GM21737 (cell line): ENCODE measurements at regions not wholly inside any gene's neighbourhood (a gene's known extent, or its start where the extent isn't known, plus 50 kb on each side); places are given as distances from the start of the nearest gene placed in this dataset.
A peak's percentile ranks its signal among the peaks of the same experiment; 100 is the strongest.
"Not testable (repeated sequence)": the region's sequence is repeated elsewhere in the genome, so short reads cannot be mapped to it uniquely, and the experiment has no call there.

Source experiments
- ATAC-seq: cut with Tn5 transposase; IDR thresholded peaks from one replicate; pipeline ENCODE4 v1.9.1; 2021; ENCODE audit warnings: mild to moderate bottlenecking, moderate library complexity; ENCODE audit not compliant: unreplicated experiment

DNA sequence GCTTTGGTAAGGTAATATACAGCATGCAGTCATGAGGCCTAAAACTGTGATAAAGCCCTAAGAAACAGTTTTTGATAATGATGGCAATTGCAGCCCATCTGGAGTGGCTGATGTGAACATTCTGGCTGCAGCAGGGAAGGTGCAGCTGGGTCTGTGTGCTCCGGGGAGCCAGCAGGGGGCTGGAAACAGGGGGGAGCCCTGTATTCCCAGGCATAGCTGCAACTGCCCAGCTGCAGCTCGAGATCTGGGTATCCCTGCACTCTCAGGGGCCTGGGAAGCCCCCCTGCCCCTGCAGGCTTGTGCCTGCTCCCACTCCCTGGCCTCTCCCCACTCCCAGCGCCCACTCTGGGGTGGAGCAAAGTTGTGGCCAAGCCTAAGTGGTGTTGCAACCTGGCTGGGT is 95.6 kb downstream of the RRAGB start:
- ATAC-seq, result no peak

DNA sequence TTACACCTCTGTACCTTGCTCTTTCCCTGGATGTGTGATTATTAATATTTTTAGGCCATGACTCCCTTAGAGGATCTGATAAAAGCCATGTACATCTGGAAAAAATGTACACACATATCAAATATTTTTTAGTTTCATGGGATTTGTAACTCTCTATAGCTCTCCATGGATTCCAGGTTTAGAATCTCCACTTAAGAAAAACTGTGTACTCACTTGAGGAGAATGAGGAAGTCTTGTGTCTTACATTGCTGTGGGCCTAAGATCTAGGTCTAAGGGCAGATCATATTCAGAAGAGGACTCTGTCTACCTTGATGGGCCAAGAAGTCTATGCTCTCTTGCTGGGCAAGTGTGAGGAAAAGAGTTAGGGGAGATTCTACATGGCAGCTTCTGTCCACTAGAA is 98.0 kb downstream of the RRAGB start:
- ATAC-seq, result no peak

DNA sequence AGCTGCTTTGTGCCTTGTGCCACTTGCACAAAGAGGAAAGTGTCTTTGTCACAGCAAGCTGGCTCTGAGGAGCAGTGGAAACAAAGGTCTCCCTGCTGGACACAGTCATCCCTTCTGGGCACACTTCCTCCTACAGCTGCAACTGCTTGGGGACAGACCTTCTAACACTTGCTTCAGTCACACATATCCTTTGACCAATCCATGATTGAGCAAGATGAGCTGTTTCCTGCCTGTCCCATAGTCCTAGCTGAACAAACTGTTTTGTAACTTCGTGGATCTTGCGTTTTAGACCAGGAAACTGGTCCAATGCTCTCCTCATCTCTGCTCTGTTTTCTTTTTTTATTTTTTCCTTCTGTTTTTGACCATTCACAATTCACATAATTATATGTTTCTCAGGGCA is 98.5 kb downstream of the RRAGB start:
- no peak for ATAC-seq

DNA sequence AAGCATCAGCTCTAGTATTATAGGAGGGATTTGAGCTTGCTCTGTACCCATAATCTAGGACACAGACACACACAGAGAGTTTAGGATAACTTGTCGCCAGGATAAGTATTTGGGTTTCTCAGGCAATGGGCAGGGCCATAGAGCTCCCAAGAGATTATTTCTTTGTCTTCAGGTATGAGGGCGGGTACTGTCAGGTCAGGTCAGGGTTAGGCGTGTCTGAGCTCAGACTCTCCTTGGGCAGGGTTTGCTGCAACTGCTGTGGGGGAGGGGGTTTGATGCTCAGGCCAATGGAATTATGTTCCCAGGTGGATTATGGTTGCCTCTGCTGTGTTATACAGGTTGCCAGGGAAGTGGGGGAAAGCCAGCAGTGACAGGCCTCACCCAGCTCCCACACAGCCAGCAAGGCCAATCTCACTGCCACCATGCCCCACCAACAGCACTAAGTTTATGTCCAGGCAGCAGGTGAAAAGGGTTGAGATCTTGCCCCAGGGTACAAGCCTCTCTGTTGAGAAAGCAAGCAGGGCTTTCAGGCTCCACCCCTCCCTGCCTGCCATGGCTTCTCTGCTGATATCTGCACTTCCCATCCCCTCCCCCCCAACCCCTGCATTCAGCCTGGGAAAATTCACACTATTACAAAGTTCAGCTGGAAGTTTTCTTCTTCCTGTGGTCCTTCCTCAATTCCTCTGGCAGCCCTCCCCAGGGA is 101.3 kb downstream of the RRAGB start:
- ATAC-seq, result no peak

DNA sequence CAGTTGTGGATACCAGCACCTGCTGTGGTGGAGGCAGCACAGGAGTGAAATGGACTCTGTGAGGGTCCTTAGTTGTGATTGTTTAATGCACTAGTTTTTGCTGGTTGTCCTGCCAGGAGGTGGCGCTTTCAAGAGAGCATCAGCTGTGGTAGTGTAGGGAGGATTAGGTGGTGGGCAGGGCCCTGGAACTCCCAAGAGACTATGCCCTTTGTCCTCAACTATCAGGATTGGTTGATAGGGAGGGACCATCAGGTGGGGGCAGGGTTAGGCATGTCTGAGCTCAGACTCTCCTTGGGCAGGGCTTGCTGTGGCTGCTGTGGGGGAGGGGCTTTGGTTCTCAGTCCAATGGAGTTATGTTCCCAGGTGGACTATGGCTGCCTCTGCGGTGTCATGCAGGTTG is 121.9 kb downstream of the RRAGB start:
- ATAC-seq, result no peak

DNA sequence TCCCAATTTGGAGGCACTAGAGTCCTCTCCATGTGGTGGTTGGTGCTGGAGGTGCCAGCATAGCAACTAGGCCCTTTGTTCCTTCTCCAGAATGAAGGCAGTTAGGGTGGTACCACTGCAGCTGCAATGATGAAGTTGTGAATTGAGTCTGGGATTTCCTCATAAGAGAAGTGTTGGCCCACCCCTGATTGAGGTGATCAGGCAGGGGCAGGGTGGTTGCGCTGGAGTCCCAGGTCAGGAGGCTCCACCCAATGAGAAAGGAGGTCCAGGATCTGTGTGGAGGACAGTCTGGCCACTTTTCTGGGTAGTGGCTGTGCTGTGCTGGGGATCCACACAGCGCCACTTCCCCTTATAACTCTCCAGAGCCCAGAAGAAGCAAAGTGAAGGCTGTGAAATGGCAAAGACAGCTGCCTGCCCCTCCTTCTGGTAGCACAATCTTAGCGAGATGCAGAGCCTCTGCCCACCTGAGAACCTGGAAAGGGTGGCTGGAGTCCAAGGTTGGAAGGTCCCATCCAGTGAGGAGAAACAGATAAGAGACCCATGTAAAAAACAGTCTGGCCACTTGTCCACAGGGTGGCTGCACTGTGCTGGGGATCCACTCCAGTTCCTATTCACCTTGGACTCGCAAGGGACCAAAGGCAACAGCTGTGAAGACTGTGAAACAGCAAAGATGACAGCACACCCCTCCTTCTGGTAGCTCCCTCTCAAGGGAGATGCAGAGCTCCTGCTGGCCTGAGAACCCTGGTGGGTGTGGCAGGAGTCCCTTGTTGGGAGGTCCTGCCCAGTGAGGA is 124.6 kb downstream of the RRAGB start:
- no peak for ATAC-seq

DNA sequence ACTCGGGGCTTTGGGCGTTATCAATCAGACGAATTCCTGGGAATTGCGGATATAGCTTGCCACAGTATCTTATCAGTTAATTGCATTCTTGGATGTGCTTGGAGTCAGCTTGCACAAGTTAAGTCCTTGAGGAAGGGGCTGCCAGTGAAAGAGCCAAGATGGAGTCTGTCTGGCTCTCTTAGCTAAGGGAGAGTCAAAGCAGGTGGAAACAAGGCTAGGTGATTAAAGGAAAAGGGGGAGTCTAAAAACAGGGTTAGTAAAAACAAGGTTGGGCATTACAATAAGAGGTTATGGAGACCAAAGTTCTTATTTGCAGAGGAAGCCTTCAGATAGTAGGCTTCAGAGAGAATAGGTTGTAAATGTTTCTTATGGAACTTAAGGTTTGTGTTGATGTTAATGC is 149.2 kb downstream of the RRAGB start:
- not testable (repeated sequence) for ATAC-seq

DNA sequence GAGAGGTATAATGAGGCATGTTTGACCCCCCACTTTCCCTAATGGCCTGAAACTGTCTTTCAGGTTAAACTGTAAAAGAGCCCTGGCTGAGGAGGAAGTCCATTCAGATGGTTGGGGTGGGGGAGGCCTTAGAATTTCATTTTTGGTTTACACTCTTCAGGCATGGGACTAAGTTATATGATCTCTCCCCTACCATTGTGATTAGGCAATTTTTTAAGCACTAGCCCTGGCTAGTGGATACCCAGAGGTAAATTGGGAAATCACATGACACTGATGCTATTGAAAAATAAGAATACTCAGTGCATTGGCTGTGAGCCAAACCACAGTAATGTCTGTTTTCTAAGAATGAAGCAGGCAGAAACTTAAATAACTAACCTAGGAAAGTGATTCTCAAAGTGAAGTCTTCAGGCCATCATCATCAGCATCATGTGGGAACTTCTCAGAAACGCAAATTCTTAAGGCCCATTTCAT is 149.7 kb downstream of the RRAGB start:
- ATAC-seq, result peak; percentile 95

DNA sequence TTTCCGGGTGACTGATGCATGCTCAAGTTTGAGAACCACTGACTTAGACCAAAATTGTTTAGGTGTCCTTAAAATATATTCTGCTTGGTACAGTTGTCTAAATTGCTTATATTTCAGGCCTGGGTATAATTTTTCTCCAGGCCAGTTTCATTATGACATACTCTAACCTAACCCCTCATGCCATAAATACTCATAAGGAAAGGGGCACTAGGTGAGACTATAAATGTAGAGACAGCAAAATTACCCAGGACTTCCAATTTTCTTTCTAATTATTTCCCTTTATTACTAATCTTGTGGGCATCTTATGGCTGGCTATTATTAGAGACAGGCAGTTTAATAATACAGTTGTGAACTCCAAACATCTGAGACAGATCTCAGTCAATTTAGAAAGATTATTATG is 150.2 kb downstream of the RRAGB start:
- peak; percentile 56 for ATAC-seq

DNA sequence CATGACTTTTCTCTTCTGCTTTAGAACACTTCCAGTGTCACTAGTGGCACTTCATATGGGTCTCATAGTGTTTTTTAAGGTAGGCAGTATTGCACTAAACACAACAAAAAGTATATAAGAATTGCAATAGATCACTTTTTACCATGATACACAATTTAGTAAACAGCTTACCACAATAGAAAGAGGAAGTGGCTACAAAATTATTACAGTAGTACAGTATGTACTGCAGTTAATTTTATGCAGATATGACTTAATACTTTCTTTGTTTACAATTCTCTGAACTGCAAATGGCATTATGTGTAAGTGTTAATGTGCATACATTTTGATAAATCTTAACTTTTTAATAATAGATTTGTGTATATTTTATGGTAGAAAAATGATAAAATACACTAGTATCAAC is 157.3 kb downstream of the RRAGB start:
- ATAC-seq, result no peak

DNA sequence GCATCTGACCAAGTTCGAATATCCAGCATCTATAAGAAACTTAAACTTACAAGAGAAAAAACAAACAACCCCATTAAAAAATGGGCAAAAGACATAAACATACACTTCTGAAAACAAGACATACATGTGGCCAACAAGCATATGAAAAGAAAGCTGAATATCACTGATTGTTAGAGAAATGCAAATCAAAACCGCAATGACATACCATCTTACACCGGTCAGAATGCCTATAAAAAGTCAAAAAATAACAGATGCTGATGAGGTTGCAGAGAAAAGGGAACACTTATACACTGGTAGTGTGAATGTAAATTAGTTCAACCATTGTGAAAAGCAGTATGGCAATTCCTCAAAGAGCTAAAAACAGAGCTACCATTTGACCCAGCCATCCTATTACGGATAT is 166.0 kb downstream of the RRAGB start:
- not testable (repeated sequence) for ATAC-seq

DNA sequence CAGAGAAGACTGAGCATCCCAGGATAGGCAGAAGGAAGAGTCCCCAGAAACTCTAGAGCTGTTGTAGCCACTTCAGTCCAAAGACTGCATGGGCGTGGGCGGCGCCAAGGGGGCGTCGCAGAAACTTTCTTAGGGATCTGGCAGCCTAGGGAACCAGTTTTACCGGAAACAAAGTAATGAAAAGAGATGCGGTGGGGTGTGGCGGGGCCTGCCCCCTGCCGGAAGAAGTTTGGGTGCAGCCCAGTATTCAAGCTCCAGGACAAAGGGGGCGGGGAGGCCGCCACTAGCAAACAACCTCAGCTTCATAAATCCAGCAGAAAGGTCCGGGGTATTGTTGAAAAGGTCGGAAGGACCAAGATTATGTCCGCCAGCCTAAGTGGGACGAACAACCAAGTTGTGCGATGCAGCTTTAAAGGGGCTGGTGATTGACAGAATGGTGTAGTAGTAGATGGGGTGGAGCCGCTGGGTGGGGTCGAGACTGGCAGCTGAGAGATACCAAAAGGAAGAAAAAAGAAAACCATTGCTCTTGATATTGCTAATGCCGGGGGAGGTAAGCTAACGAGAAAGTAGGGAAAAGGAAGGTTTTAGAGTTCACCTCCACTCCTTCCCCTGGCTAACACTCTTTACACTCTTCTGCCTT is 190.5 kb downstream of the RRAGB start:
- peak; percentile 79 for ATAC-seq

DNA sequence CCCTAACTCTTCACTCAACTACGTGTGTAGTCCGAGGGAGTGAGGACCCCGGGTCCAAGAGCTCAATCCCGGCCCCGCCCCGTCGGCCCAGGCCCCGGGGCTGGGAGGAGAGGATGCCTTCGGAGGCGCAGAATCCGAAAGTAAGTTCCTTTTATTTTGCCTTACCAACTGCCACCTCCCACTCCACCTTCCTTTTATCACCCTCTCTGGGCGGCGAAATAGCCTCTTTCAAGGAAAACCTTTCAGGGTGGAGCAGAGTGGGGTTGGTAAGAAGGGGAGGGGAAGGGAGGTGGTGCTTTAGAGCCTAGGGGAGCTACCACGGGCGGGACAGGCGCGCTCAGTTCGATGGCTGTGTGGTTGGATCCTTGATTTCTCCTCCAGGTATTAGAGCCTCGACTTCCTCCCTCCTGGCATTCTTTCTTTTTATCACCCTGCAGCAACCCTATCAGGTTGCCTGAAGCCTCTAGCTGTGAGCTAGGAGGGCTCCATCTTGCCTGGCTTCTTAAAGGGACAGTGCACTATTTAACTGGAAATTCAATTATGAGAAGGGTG is 191.2 kb downstream of the RRAGB start:
- ATAC-seq, result peak; percentile 57

DNA sequence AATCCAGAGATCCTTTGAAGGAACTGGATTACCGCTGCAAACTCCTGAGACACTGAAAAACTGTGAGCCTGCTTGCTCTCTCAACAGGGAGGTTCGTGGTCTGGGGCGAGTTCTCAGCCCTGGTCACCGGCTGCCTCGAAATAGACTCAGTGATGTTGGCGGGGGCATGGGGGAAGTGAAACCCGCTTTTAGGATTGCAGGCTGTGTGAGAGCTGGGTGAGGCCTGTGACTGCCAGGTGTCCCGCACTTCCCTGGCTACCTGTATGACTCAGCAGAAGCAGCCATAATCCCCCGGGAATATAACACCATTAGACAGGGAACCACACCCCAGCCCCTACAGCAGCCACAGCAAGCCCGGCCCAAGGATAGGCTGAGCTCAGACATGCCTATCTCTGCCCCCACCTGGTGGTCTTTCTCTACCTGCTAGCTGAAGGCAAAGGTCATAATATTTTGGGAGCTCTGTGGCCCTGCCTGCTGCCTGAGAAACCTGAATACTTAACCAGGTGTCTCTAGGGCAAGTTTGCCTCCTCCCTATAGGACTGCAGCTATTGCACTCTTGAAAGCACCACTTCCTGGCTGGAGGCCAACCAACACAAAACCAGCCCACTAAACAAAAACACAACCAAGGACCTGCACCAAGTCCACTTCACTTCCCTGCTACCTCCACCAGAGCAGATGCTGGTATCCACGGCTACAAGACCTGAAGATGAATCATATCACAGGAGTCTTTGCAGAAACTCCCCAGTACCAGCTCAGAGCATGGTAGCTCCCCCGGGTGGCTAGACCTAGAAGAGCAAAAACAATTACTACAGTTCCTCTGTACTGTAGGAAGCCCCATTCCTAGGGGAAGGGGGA is 202.0 kb downstream of the RRAGB start:
- peak; percentile 94 for ATAC-seq

DNA sequence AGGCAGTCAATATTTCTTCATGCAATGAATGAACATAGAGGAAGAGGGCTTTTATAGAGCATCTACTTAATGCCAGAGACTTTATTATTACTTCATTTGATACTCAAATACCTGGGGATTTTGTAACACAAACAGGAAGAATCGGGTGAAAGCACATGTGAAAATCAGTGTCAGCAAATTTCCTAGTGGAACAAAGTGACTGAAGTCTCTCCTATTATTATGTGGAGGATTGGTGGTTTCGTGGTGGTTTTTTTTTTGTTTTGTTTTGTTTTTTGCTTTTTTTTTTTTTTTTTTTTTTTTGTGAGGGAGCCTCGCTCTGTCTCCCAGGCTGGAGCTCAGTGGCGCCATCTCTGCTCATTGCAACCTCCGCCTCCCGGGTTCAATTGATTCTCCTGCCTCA is 207.0 kb downstream of the RRAGB start:
- no peak for ATAC-seq

DNA sequence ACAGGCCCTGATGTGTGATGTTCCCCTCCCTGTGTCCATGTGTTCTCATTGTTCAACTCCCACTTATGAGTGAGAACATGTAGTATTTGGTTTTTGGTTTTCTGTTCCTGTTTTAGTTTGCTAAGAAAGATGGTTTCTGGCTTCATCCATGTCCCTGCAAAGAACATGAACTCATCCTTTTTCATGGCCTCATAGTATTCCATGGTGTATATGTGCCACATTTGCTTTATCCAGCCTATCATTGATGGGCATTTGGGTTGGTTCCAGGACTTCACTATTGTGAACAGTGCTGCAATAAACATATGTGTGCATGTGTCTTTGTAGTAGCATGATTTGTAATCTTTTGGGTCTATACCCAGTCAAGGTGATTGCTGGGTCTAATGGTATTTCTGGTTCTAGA is 211.0 kb downstream of the RRAGB start:
- not testable (repeated sequence) for ATAC-seq
